ENCODE measurements at regions not wholly inside any gene's neighbourhood (a gene's known extent, or its start where the extent isn't known, plus 50 kb on each side); places are given as distances from the start of the nearest gene placed in this dataset.

GRCh38 chr7:17020250-17020649 is 138.5 kb upstream of the AGR3 start:
- no peak for TF ChIP-seq CTCF (IDR thresholded peaks at IDR 0.05)
- TF ChIP-seq POLR2AphosphoS5 (IDR thresholded peaks at IDR 0.05): no peak
- TF ChIP-seq POLR2A (IDR thresholded peaks at IDR 0.05): no peak
- no peak for TF ChIP-seq EP300 (IDR thresholded peaks at IDR 0.05)

Data from sigmoid colon (tissue), 4 donors.